AG04449 (cell line): ENCODE measurements at regions not wholly inside any gene's neighbourhood (a gene's known extent, or its start where the extent isn't known, plus 50 kb on each side); places are given as distances from the start of the nearest gene placed in this dataset.

Source experiments
- CTCF ChIA-PET: fragments of 350-600 bp; formaldehyde crosslinking; extraction: SDS; loops from one replicate; lab custom pipeline; 2021; ENCODE audit warnings: antibody characterized with exemption; lab: Yijun Ruan, JAX
- POLR2A ChIA-PET: fragments of 400-600, 350-600 bp; formaldehyde crosslinking; extraction: SDS; loops from one replicate; lab custom pipeline; 2020; ENCODE audit warnings: antibody characterized with exemption, inconsistent platforms; lab: Yijun Ruan, JAX
- DNase-seq: peaks from one replicate; pipeline ENCODE4 v3.0.0-alpha.2; 2010; ENCODE audit warnings: low read depth, low spot score
- H3K4me3 ChIP-seq: 2 replicates; pipeline ENCODE4 v1.5.1; 2011; ENCODE audit warnings: low read depth, mild to moderate bottlenecking, control low read depth, low read length
- TF ChIP-seq, protein P1 (sequence below): IDR thresholded peaks from one replicate; pipeline ENCODE4 v1.5.1; 2011; ENCODE audit warnings: mild to moderate bottlenecking, moderate library complexity, low read length, control low read depth, inconsistent platforms; ENCODE audit not compliant: insufficient read depth; ENCODE audit errors: missing control alignments

DNA sequence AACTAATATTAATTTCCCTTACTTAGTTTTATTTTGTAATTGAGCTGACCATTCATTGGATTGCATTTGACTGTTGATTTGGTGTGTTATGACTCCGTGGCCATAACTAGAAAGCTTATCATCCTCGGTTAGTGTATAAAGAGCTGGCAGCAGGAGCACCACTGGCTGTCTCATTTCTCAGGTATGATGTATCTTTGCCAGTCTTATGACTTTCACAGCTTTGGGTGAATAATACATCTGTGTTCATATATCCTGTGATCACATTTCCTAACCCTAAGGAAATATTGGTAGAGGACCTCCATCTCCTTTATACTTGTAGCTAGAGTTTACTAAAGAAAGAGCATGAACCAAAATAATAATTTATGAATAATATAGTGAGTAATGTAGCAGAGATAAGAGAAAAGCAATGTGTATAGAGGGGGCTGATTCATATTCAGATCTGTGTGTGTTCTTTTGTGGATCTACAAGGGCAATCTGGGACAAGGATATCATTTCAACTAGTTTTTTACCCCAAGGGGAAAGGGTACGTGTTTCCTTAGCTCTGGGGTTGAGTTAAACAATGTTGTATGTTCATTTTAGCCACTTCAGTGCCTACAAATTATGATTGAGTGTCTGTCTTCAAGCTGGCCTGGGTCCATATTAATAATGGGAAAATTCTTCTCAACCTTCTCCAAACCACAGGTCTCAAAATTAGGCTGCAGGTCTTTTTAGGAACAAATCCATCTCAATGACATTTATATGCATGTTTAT is 901.7 kb downstream of the NTRK3 start:
- peak; percentile 41 for DNase-seq
- no peak overlapping the region for H3K4me3 ChIP-seq
- CTCF ChIA-PET = interaction anchor here (1.1 to 1.6 kb wide), 5 partner anchors 9 to 890 kb away, joined by 3 to 7 read pairs (median 4); no protein-coding TSS in a partner anchor
- POLR2A ChIA-PET = interaction anchor here (1.5 kb wide), 1 partner anchor 14 kb away, joined by 6 read pairs; no protein-coding TSS in a partner anchor
- TF ChIP-seq, protein P1, sequence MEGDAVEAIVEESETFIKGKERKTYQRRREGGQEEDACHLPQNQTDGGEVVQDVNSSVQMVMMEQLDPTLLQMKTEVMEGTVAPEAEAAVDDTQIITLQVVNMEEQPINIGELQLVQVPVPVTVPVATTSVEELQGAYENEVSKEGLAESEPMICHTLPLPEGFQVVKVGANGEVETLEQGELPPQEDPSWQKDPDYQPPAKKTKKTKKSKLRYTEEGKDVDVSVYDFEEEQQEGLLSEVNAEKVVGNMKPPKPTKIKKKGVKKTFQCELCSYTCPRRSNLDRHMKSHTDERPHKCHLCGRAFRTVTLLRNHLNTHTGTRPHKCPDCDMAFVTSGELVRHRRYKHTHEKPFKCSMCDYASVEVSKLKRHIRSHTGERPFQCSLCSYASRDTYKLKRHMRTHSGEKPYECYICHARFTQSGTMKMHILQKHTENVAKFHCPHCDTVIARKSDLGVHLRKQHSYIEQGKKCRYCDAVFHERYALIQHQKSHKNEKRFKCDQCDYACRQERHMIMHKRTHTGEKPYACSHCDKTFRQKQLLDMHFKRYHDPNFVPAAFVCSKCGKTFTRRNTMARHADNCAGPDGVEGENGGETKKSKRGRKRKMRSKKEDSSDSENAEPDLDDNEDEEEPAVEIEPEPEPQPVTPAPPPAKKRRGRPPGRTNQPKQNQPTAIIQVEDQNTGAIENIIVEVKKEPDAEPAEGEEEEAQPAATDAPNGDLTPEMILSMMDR = no peak

DNA sequence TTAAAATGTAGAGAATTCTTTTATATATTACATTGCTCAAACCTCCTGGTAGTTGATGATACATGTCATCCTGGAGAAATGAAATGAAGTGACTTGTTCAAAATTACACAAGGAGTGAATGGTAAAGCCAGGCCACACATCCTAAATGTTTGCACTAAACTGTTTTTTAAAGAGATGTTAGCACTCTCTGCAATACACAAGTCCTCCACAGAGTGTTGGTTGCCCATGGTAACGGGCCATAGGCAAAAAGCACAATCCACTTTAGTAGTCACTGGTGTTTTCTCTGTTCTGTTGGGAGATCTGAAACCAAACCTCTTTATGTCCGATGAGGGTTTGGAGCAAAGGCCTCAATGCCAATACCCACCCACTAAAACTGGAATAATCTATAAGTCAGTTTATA is 907.4 kb downstream of the NTRK3 start:
- TF ChIP-seq, protein P1 = no peak
- no peak overlapping the region for H3K4me3 ChIP-seq
- DNase-seq = no peak
- ChIA-PET POLR2A (no interaction called here), CTCF (interaction anchor here (0.9 to 1.1 kb wide), 2 partner anchors 17 to 434 kb away, joined by 3 to 7 read pairs; no protein-coding TSS in a partner anchor)

DNA sequence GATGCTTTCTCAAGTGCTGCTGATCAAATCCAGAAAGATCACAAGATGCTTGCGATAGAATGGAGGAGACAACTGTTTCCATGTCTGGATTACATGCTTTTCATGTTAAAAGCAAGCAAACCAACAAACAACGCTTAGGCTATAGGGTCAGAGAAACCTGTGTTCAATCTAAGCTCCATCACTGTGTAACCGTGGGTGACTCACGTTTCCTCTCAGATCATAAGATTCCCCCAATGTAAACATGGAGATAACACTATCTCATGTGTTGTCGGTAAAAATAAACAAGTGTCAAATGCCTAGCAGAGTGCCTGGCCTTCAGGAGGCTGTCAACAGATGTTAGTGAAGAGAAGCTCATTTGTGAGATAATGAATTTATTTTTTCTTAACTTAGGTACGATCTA is 907.8 kb downstream of the NTRK3 start:
- ChIA-PET POLR2A (no interaction called here), CTCF (interaction anchor here (0.9 to 1.1 kb wide), 2 partner anchors 17 to 434 kb away, joined by 3 to 7 read pairs; no protein-coding TSS in a partner anchor)
- TF ChIP-seq, protein P1 = no peak
- no peak overlapping the region for H3K4me3 ChIP-seq
- DNase-seq = no peak

DNA sequence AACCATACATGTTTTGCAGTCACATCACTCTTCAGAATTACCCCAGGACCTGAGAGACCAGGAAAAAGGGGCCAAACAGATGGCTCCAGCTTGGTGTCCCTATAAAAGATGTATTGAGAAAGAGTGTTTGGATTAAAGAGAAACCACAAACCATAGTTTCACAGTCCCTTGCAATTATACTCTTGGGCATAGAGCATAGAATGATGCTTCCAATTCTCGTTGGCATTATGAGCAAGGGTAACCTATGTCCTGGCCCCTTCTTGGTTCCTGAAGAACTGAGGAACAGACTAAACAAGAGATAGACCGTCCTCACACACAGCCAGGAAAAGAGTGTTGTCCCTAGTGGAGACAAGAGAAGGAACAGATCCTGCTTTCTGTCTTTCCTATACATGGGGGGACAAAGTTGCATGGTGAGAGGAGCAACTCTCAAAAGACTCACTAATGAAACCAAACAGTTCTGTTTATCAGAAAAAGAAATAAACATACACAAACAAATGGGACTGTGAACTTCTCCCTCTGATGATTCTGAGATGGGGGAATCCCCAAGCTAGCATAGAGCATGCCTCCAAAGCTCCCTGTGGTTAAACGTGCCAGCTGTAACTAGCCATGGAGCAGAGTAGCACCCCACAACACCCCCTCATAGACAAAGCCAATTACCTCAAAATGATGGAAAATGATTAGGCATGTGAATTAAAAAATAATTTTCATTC is 908.6 kb downstream of the NTRK3 start:
- no peak overlapping the region for H3K4me3 ChIP-seq
- POLR2A ChIA-PET = no interaction called here
- TF ChIP-seq, protein P1 = no peak
- no peak for DNase-seq
- CTCF ChIA-PET = interaction anchor here (1.1 kb wide), 1 partner anchor 18 kb away, joined by 7 read pairs; no protein-coding TSS in a partner anchor

DNA sequence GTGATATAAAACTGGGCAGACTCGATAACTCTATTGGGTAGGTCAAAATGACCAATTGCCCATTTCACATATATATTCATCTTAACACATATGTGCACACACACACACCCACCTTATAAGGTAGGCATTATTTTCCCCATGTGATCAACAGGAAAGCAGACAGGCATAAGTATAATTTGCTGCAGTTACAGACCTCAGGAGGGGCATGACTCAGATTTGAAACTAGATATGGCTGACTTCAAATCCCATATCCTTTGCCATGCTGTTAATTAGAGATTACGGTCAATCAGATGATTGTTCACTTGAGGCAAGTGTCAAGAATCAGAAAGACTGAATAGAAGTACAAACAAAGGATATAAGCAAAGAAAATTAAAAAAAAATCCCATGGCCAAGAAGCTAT is 910.6 kb downstream of the NTRK3 start:
- no peak overlapping the region for H3K4me3 ChIP-seq
- TF ChIP-seq, protein P1 = no peak
- CTCF ChIA-PET = interaction anchor here (1.5 kb wide), 1 partner anchor 10 kb away, joined by 4 read pairs; no protein-coding TSS in a partner anchor
- POLR2A ChIA-PET = no interaction called here
- DNase-seq = no peak

DNA sequence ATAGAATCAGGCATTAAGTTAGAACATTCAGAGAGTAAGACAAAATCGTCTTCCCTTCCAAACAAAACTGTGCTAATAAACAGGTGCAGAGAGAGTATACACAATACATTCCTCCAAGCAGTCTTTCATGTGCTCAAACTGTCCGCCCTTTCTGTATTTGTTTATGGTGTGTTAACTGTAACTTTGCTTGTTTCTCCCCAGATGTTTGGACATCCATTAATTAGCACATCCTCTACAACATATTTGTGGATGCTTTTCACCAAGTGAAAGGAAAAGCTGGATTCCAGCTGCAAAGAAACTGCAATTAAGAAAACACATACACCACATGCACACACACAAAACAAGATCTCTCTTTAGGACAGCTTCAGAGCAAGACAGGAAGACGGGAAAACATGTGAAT is 912.6 kb downstream of the NTRK3 start:
- CTCF ChIA-PET = interaction anchor here (1.1 kb wide), 1 partner anchor 12 kb away, joined by 3 read pairs; no protein-coding TSS in a partner anchor
- TF ChIP-seq, protein P1 = no peak
- no peak for DNase-seq
- POLR2A ChIA-PET = no interaction called here
- no peak overlapping the region for H3K4me3 ChIP-seq
